ENCODE measurements at regions not wholly inside any gene's neighbourhood (a gene's known extent, or its start where the extent isn't known, plus 50 kb on each side); places are given as distances from the start of the nearest gene placed in this dataset.

DNA sequence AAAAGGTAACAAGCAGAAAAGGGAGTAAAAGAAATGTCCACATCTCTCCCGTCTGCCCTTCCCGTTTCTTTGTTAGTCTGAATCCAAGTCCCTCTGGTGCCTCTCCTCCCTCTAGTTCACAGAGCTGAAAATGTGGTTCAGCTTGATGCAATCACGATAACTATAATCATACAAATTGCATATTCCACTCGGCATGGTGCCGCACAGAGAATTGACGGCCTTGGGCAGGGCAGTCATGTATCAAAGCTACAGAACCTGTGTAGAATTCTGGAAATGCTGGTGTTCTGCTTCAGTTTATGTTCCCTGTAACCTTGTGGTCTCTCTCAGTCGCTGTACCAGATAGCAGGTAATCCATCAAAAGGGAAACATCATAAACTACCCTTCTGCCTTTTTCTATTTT, 562.9 kb upstream of the CBLB start:
- no peak overlapping the region for H3K27ac ChIP-seq
- in situ Hi-C loops (cut with MboI; ENCODE audit: low pct_ligation_motif_present in 1 of 4, low pct_unique_long_range_greater_than_20kb in 1 of 4, low sequenced_read_pairs in 3 of 4) (no loop called here), intact Hi-C loops (cut with DNase I; ENCODE audit: low total_unique reads) (no loop called here)
- H3K4me1 ChIP-seq, result no peaks in the 10 kb centered on the region
- TF ChIP-seq POLR2A (IDR thresholded peaks at IDR 0.05), result no peak
- TF ChIP-seq, protein P1, sequence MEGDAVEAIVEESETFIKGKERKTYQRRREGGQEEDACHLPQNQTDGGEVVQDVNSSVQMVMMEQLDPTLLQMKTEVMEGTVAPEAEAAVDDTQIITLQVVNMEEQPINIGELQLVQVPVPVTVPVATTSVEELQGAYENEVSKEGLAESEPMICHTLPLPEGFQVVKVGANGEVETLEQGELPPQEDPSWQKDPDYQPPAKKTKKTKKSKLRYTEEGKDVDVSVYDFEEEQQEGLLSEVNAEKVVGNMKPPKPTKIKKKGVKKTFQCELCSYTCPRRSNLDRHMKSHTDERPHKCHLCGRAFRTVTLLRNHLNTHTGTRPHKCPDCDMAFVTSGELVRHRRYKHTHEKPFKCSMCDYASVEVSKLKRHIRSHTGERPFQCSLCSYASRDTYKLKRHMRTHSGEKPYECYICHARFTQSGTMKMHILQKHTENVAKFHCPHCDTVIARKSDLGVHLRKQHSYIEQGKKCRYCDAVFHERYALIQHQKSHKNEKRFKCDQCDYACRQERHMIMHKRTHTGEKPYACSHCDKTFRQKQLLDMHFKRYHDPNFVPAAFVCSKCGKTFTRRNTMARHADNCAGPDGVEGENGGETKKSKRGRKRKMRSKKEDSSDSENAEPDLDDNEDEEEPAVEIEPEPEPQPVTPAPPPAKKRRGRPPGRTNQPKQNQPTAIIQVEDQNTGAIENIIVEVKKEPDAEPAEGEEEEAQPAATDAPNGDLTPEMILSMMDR (IDR thresholded peaks at IDR 0.05), result no peak
- TF ChIP-seq EP300 (IDR thresholded peaks at IDR 0.05; ENCODE audit: low read depth), result no peak
- TF ChIP-seq POLR2AphosphoS5 (IDR thresholded peaks at IDR 0.05), result no peak
- no peaks in the 10 kb centered on the region for H3K27me3 ChIP-seq
- WGBS, 2 donors (ENCODE audit: low coverage in 1 of 2), result 81 to 90% methylated on average over 7 of the region's 7 CpGs
- H3K4me3 ChIP-seq, result no peak overlapping the region
- no peak for DNase-seq
- H3K9me3 ChIP-seq, result no peaks in the 10 kb centered on the region
- no peaks in the 10 kb centered on the region for H3K36me3 ChIP-seq

DNA sequence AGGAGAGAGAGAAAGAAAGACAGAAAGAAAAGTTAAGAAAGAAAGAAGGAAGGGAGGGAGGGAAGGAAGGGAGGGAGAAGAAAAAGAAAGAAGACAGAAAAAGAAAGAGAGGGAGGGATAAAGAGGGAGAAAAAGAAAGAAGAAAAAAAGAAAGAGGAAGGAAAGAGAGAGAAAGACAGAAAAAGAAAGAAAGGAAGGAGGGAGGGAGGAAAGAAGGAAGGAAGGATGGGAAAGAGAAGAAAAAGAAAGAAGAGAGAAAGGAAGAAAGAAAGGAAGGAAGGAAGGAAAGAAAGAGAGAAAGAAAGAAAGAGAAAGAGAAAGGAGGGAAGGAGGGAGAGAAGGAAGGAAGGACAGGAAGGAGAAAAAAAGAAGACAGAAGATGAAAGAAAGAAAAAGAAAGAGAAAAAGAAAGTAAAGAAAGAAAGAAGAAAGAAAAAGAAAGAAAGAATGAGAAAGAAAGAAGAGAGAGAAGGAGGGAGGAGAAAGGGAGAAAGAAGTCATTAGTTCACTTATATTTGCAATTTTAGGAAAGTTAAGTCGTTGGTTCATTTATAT, 567.2 kb upstream of the CBLB start:
- in situ Hi-C loops (cut with MboI; ENCODE audit: low pct_ligation_motif_present in 1 of 4, low pct_unique_long_range_greater_than_20kb in 1 of 4, low sequenced_read_pairs in 3 of 4), result no loop called here
- Histone ChIP-seq H3K27me3 (no peaks in the 10 kb centered on the region), H3K9me3 (no peaks in the 10 kb centered on the region), H3K4me3 (no peak overlapping the region), H3K4me1 (no peaks in the 10 kb centered on the region), H3K27ac (no peak overlapping the region), H3K36me3 (no peaks in the 10 kb centered on the region)
- DNase-seq, result no peak
- intact Hi-C loops (cut with DNase I; ENCODE audit: low total_unique reads), result no loop called here
- TF ChIP-seq POLR2A (IDR thresholded peaks at IDR 0.05) (no peak), EP300 (IDR thresholded peaks at IDR 0.05; ENCODE audit: low read depth) (no peak), POLR2AphosphoS5 (IDR thresholded peaks at IDR 0.05) (no peak)
- TF ChIP-seq, protein P1 (IDR thresholded peaks at IDR 0.05), result no peak
- 49 to 58% methylated on average over 1 of the region's 1 CpG for WGBS, 2 donors (ENCODE audit: low coverage in 1 of 2)

DNA sequence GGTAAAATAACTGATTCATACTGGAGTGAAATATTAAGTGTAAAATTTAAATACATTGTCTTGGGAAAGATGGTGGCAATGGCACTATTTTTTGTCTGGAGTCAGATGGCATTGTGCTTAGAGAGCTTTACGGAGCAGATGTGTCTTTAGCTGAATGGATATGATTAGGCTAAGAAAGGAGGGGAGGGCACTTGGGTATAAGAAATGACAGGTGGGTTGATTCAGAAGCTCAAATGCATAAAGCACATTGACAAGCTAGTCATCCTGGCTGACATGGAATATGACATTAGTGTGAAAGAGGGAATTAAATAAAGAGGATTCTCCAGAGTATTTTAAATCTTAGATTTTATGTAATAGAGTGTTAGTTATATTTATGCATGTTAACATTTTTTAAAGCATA, 570.1 kb upstream of the CBLB start:
- WGBS, 2 donors (ENCODE audit: low coverage in 1 of 2), result 95 to 100% methylated on average over 1 of the region's 1 CpG
- in situ Hi-C loops (cut with MboI; ENCODE audit: low pct_ligation_motif_present in 1 of 4, low pct_unique_long_range_greater_than_20kb in 1 of 4, low sequenced_read_pairs in 3 of 4) (no loop called here), intact Hi-C loops (cut with DNase I; ENCODE audit: low total_unique reads) (no loop called here)

DNA sequence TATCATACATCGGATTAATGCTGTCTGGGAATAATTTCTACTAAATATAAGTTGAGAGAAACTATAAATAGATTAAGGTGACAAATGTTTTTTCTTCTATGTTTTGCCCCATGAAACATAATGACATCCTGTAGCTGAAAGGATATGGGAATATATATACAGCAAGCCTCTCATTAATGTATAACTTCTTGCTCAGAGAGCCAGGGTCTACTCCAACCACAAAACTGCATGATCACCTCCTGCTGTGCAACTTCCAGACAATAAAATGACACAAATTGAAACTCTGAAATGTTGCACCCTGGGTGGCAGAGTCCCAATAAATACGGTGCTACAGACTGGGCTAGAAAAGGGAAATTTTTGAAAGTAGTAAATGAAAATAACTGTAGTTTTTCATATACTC, 571.9 kb upstream of the CBLB start:
- in situ Hi-C loops (cut with MboI; ENCODE audit: low pct_ligation_motif_present in 1 of 4, low pct_unique_long_range_greater_than_20kb in 1 of 4, low sequenced_read_pairs in 3 of 4), result no loop called here
- Histone ChIP-seq H3K9me3 (no peaks in the 10 kb centered on the region), H3K4me3 (no peak overlapping the region), H3K27ac (no peak overlapping the region), H3K4me1 (no peaks in the 10 kb centered on the region), H3K36me3 (no peaks in the 10 kb centered on the region), H3K27me3 (no peaks in the 10 kb centered on the region)
- intact Hi-C loops (cut with DNase I; ENCODE audit: low total_unique reads), result no loop called here
- WGBS, 2 donors (ENCODE audit: low coverage in 1 of 2), result 61 to 72% methylated on average over 2 of the region's 2 CpGs
- TF ChIP-seq, protein P1 (IDR thresholded peaks at IDR 0.05), result no peak
- TF ChIP-seq POLR2AphosphoS5 (IDR thresholded peaks at IDR 0.05) (no peak), POLR2A (IDR thresholded peaks at IDR 0.05) (no peak), EP300 (IDR thresholded peaks at IDR 0.05; ENCODE audit: low read depth) (no peak)
- no peak for DNase-seq

More for the DNA sequence above, 570.1 kb upstream of the CBLB start:
- Histone ChIP-seq H3K4me3 (no peak overlapping the region), H3K27ac (no peak overlapping the region), H3K9me3 (no peaks in the 10 kb centered on the region), H3K27me3 (no peaks in the 10 kb centered on the region), H3K4me1 (no peaks in the 10 kb centered on the region), H3K36me3 (no peaks in the 10 kb centered on the region)
- no peak for TF ChIP-seq POLR2A (IDR thresholded peaks at IDR 0.05)
- DNase-seq, result no peak

DNA sequence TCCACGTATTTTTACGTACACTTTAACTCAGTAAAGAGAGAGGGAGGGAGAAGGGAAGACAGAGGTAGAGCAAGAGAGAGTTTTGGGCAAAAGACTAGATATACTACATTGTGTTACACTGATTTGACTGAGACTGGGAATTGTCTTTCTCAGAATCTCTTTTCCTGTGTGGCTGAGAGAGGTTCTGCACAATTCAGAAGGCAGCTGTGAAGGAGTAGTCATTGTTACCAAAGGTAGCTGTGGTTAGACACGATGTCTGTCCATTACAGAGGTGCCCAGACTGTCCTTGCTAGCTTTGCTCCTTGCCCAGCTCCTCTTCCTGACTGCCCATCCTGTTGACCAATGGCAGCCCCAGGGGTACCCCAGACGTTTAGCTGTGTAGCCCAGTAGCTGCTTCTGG, 577.5 kb upstream of the CBLB start:
- Histone ChIP-seq H3K27me3 (no peaks in the 10 kb centered on the region), H3K36me3 (no peaks in the 10 kb centered on the region), H3K9me3 (no peaks in the 10 kb centered on the region), H3K4me3 (no peak overlapping the region), H3K27ac (no peak overlapping the region), H3K4me1 (no peaks in the 10 kb centered on the region)
- WGBS, 2 donors (ENCODE audit: low coverage in 1 of 2), result 35 to 71% methylated on average over 3 to 4 of the region's 4 CpGs
- TF ChIP-seq, protein P1 (IDR thresholded peaks at IDR 0.05), result no peak
- TF ChIP-seq POLR2A (IDR thresholded peaks at IDR 0.05) (no peak), POLR2AphosphoS5 (IDR thresholded peaks at IDR 0.05) (no peak), EP300 (IDR thresholded peaks at IDR 0.05; ENCODE audit: low read depth) (no peak)
- in situ Hi-C loops (cut with MboI; ENCODE audit: low pct_ligation_motif_present in 1 of 4, low pct_unique_long_range_greater_than_20kb in 1 of 4, low sequenced_read_pairs in 3 of 4), result no loop called here
- intact Hi-C loops (cut with DNase I; ENCODE audit: low total_unique reads), result no loop called here
- no peak for DNase-seq

Measured in transverse colon (tissue), 4 donors.